SK-N-SH (cell line): ENCODE measurements at regions not wholly inside any gene's neighbourhood (a gene's known extent, or its start where the extent isn't known, plus 50 kb on each side); places are given as distances from the start of the nearest gene placed in this dataset.

Experiments used
- CTCF ChIA-PET: fragments of 300-600, 350-600 bp; formaldehyde crosslinking; extraction: SDS; loops from one replicate; lab custom pipeline; 2021; lab: Yijun Ruan, JAX
- POLR2A ChIA-PET: fragments of 350-600 bp; sonication (Branson Sonifier 250); formaldehyde crosslinking; extraction: SDS; loops from one replicate; lab custom pipeline; 2020; ENCODE audit warnings: antibody characterized with exemption, inconsistent platforms; lab: Yijun Ruan, JAX
- DNase-seq: peaks from one replicate; pipeline ENCODE4 v3.0.0; 2012
- H2AFZ ChIP-seq: fragments of 200-600 bp; sonication (generic); 2 replicates; pipeline ENCODE4 v1.8.1; 2016; ENCODE audit warnings: antibody characterized with exemption, mild to moderate bottlenecking, low read depth
- H3F3A ChIP-seq: fragments of 200-600 bp; sonication (generic); replicated peaks from 2 replicates; pipeline ENCODE3; 2016; ENCODE audit warnings: antibody characterized with exemption, mild to moderate bottlenecking; ENCODE audit not compliant: insufficient read depth
- H3K27ac ChIP-seq, 2 experiments: fragments of 200-500 bp in 1 of 2; fragments of 200-600 bp in 1 of 2; sonication (Bioruptor generic) in 1 of 2; sonication (generic), shearing (Covaris generic) in 1 of 2; 2 replicates each; pipeline versions ENCODE4 v1.5.1 to v1.6.1; 2014 to 2016; ENCODE audit warnings: low read depth in 2 of 2, inconsistent platforms in 1 of 2, low read length in 1 of 2, mild to moderate bottlenecking in 1 of 2, mixed read lengths in 1 of 2
- H3K27me3 ChIP-seq: fragments of 200-600 bp; sonication (generic), shearing (Covaris generic); 2 replicates; pipeline ENCODE4 v1.6.1; 2016; ENCODE audit warnings: mixed run types; ENCODE audit not compliant: insufficient read depth
- H3K36me3 ChIP-seq, 2 experiments: fragments of 200-500 bp in 1 of 2; fragments of 200-600 bp in 1 of 2; sonication (Bioruptor generic) in 1 of 2; sonication (generic) in 1 of 2; replicated peaks in 1 of 2; 2 replicates each; pipeline versions ENCODE3 to v1.5.1; 2014 to 2016; ENCODE audit warnings: low read length in 1 of 2, mild to moderate bottlenecking in 1 of 2; ENCODE audit not compliant: insufficient read depth in 2 of 2, control insufficient read depth in 1 of 2
- H3K4me1 ChIP-seq, 2 experiments: fragments of 200-500 bp in 1 of 2; fragments of 200-600 bp in 1 of 2; sonication (Bioruptor generic) in 1 of 2; sonication (generic), shearing (Covaris generic) in 1 of 2; 2 replicates each; pipeline versions ENCODE4 v1.5.1 to v1.6.1; 2014 to 2016; ENCODE audit warnings: low read depth in 1 of 2, low read length in 1 of 2, mixed run types in 1 of 2; ENCODE audit not compliant: insufficient read depth in 2 of 2, control insufficient read depth in 1 of 2
- H3K4me2 ChIP-seq: fragments of 200-600 bp; sonication (generic), shearing (Covaris generic); 2 replicates; pipeline ENCODE4 v1.6.1; 2017; ENCODE audit warnings: mixed run types
- H3K4me3 ChIP-seq, 2 experiments: fragments of 200-500 bp in 1 of 2; fragments of 200-600 bp in 1 of 2; sonication (Bioruptor generic) in 1 of 2; sonication (generic), shearing (Covaris generic) in 1 of 2; 2 replicates each; pipeline versions ENCODE4 v1.5.1 to v1.8.1; 2014 to 2016; ENCODE audit warnings: low read depth in 2 of 2, inconsistent platforms in 1 of 2, low read length in 1 of 2, mild to moderate bottlenecking in 1 of 2, mixed read lengths in 1 of 2, moderate library complexity in 1 of 2
- H3K79me2 ChIP-seq: fragments of 200-600 bp; sonication (generic); 2 replicates; pipeline ENCODE4 v1.8.1; 2017; ENCODE audit warnings: mild to moderate bottlenecking; ENCODE audit not compliant: insufficient read depth
- H3K9ac ChIP-seq: fragments of 200-600 bp; sonication (generic); 2 replicates; pipeline ENCODE4 v1.6.1; 2017; ENCODE audit warnings: mixed run types
- H3K9me2 ChIP-seq: fragments of 200-600 bp; sonication (generic); 2 replicates; pipeline ENCODE4 v1.6.1; 2017; ENCODE audit warnings: mixed run types
- H3K9me3 ChIP-seq: fragments of 200-600 bp; sonication (generic); 2 replicates; pipeline ENCODE4 v1.6.1; 2017; ENCODE audit warnings: mixed run types, mild to moderate bottlenecking, moderate library complexity
- H4K20me1 ChIP-seq: fragments of 200-600 bp; sonication (generic); 2 replicates; pipeline ENCODE4 v1.6.1; 2017; ENCODE audit warnings: mild to moderate bottlenecking, mixed run types; ENCODE audit not compliant: insufficient read depth
- CHD2 ChIP-seq: fragments of 150-350 bp; IDR thresholded peaks from 2 replicates; pipeline ENCODE4 v1.6.1; 2018; ENCODE audit warnings: low read length; ENCODE audit not compliant: partially characterized antibody
- CTCF ChIP-seq: fragments of 200-600 bp; sonication (generic); IDR thresholded peaks from 2 replicates; pipeline ENCODE4 v1.6.1; 2017; ENCODE audit warnings: antibody characterized with exemption, mild to moderate bottlenecking, moderate library complexity
- EP300 ChIP-seq, 2 experiments: IDR thresholded peaks; 2 replicates each; pipeline versions ENCODE4 v1.4.0 to v1.6.1; 2012; ENCODE audit warnings: borderline replicate concordance in 1 of 2, low read depth in 1 of 2, low read length in 1 of 2
- FOSL2 ChIP-seq: IDR thresholded peaks from 2 replicates; pipeline ENCODE4 v1.4.0; 2012; ENCODE audit warnings: low read depth, mild to moderate bottlenecking, moderate library complexity, borderline replicate concordance
- GATA2 ChIP-seq: sonication (generic); formaldehyde crosslinking; IDR thresholded peaks from 2 replicates; pipeline ENCODE4 v1.5.0; 2020; ENCODE audit warnings: mild to moderate bottlenecking, missing genetic modification reagents
- IRF3 ChIP-seq: fragments of 150-350 bp; IDR thresholded peaks from 2 replicates; pipeline ENCODE4 v1.6.1; 2016; ENCODE audit warnings: mild to moderate bottlenecking, low read depth, low read length
- JUND ChIP-seq: IDR thresholded peaks from 2 replicates; pipeline ENCODE4 v1.4.0; 2012
- RAD21 ChIP-seq: IDR thresholded peaks from 2 replicates; pipeline ENCODE4 v1.6.1; 2012; ENCODE audit warnings: mild to moderate bottlenecking, low read length
- REST ChIP-seq: IDR thresholded peaks from 2 replicates; pipeline ENCODE4 v1.6.1; 2012; ENCODE audit warnings: mild to moderate bottlenecking, low read depth, low read length, moderate library complexity
- RFX5 ChIP-seq: IDR thresholded peaks from 2 replicates; pipeline ENCODE4 v1.6.1; 2012; ENCODE audit warnings: mild to moderate bottlenecking, improper control_type of control experiment, low read length
- SIN3A ChIP-seq: IDR thresholded peaks from 2 replicates; pipeline ENCODE4 v1.6.1; 2012; ENCODE audit warnings: low read depth, mild to moderate bottlenecking, low read length, moderate library complexity, borderline replicate concordance
- SMC3 ChIP-seq: IDR thresholded peaks from 2 replicates; pipeline ENCODE4 v1.6.1; 2012; ENCODE audit warnings: low read depth, low read length, improper control_type of control experiment
- TCF12 ChIP-seq: IDR thresholded peaks from 2 replicates; pipeline ENCODE4 v1.4.0; 2012
- USF1 ChIP-seq: IDR thresholded peaks from 2 replicates; pipeline ENCODE4 v1.4.0; 2012; ENCODE audit warnings: low read depth, borderline replicate concordance
- WGBS: methylation state at CpG from one replicate; pipeline ENCODE4 v1.1.6; 2017; ENCODE audit warnings: low lambda C conversion rate; 5-methylcytosine and 5-hydroxymethylcytosine counted together

GRCh38 chr7:45399069-45399468 lies 175.1 kb upstream of the ADCY1 start:
- peaks cover 0 to 21% of the 10 kb centered on the region in 2 experiments; a peak in 2 of 4 replicates for H3K4me1 ChIP-seq
- H4K20me1 ChIP-seq = no peaks in the 10 kb centered on the region
- no peak overlapping the region for H3K27ac ChIP-seq
- H3K79me2 ChIP-seq = no peaks in the 10 kb centered on the region
- H3K27me3 ChIP-seq = no peaks in the 10 kb centered on the region
- POLR2A ChIA-PET = no interaction called here
- TF ChIP-seq JUND = no peak
- no peak for TF ChIP-seq REST
- TF ChIP-seq IRF3 = no peak
- TF ChIP-seq SMC3 = no peak
- TF ChIP-seq TCF12 = no peak
- no peak for TF ChIP-seq RFX5
- no peak for TF ChIP-seq SIN3A
- no peak for TF ChIP-seq RAD21
- no peak for TF ChIP-seq EP300 (IDR thresholded peaks at IDR 0.05; ENCODE audit: borderline replicate concordance in 1 of 2, low read depth in 1 of 2, low read length in 1 of 2)
- no peak for TF ChIP-seq CTCF
- no peak for TF ChIP-seq USF1
- no peak for TF ChIP-seq FOSL2
- no peak for TF ChIP-seq GATA2
- TF ChIP-seq CHD2 = no peak
- H3F3A ChIP-seq = no peaks in the 10 kb centered on the region
- peak; percentile 9 for DNase-seq
- 72% methylated on average over 13 of the region's 15 CpGs for WGBS
- no peaks in the 10 kb centered on the region for H3K9me2 ChIP-seq
- H3K36me3 ChIP-seq = no peaks in the 10 kb centered on the region
- H3K9me3 ChIP-seq = no peaks in the 10 kb centered on the region; the same call in 1 of the 2 replicates
- CTCF ChIA-PET = no interaction called here
- no peak overlapping the region for H2AFZ ChIP-seq
- H3K4me3 ChIP-seq = no peak overlapping the region
- no peak overlapping the region for H3K9ac ChIP-seq
- H3K4me2 ChIP-seq = no peak overlapping the region
